Endothelial cell of umbilical vein (primary cell): ENCODE measurements at regions not wholly inside any gene's neighbourhood (a gene's known extent, or its start where the extent isn't known, plus 50 kb on each side); places are given as distances from the start of the nearest gene placed in this dataset.

ENCODE experiments used
- EZH2 ChIP-seq: IDR thresholded peaks from 2 replicates; pipeline ENCODE4 v1.6.1; 2012; ENCODE audit warnings: borderline replicate concordance, low read depth, mild to moderate bottlenecking, moderate library complexity, low read length, inconsistent platforms; ENCODE audit not compliant: severe bottlenecking
- JUN ChIP-seq: IDR thresholded peaks from 2 replicates; pipeline ENCODE4 v1.6.1; 2011; ENCODE audit warnings: borderline replicate concordance, low read depth; ENCODE audit not compliant: insufficient read length, insufficient read depth
- POLR2A ChIP-seq: IDR thresholded peaks from 2 replicates; pipeline ENCODE4 v1.6.1; 2012; ENCODE audit warnings: low read depth, mild to moderate bottlenecking, control low read depth, low read length
- TF ChIP-seq, protein P1 (sequence below), 2 donors: IDR thresholded peaks; 1 replicate in 1 of 2; 2 replicates in 1 of 2; pipeline ENCODE4 v1.5.1; 2011; ENCODE audit warnings: low read length in 2 of 2, mild to moderate bottlenecking in 2 of 2, moderate library complexity in 2 of 2, control low read depth in 1 of 2, inconsistent platforms in 1 of 2, low read depth in 1 of 2; ENCODE audit not compliant: insufficient read depth in 1 of 2; ENCODE audit errors: extremely low read depth in 1 of 2

DNA sequence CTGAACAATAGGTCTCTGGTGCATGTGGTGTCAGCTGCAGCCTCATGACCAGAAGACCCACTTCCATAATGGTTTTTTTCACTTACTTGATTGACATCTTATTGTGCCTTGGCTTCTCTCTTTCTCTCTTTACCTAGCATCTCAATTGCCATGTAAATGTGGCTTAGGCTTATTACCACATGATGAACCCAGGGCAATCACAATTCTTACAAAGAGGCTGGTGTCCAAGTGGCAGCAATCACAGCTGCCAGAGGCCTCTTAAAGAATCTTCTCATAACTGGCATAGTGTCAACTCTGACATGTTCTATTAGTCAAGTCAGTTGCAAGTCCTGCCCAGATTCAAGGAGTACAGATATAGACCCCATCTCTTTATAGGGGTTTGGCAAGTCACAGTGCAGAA, 1224.8 kb downstream of the SUCLG1 start:
- TF ChIP-seq, protein P1, sequence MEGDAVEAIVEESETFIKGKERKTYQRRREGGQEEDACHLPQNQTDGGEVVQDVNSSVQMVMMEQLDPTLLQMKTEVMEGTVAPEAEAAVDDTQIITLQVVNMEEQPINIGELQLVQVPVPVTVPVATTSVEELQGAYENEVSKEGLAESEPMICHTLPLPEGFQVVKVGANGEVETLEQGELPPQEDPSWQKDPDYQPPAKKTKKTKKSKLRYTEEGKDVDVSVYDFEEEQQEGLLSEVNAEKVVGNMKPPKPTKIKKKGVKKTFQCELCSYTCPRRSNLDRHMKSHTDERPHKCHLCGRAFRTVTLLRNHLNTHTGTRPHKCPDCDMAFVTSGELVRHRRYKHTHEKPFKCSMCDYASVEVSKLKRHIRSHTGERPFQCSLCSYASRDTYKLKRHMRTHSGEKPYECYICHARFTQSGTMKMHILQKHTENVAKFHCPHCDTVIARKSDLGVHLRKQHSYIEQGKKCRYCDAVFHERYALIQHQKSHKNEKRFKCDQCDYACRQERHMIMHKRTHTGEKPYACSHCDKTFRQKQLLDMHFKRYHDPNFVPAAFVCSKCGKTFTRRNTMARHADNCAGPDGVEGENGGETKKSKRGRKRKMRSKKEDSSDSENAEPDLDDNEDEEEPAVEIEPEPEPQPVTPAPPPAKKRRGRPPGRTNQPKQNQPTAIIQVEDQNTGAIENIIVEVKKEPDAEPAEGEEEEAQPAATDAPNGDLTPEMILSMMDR (IDR thresholded peaks at IDR 0.05; ENCODE audit: extremely low read depth in 1 of 2, insufficient read depth in 1 of 2, low read depth in 1 of 2, low read length in 2 of 2) = no peak
- TF ChIP-seq JUN (no peak), EZH2 (no peak), POLR2A (no peak)
